NCI-H345 treated with DMSO at 0.1 percent for 48 hours (cell line): ENCODE measurements at regions not wholly inside any gene's neighbourhood (a gene's known extent, or its start where the extent isn't known, plus 50 kb on each side); places are given as distances from the start of the nearest gene placed in this dataset.

Experiments used
- DNase-seq: peaks from one replicate; lab custom pipeline; 2025; ENCODE audit not compliant: unreplicated experiment; lab: John Stamatoyannopoulos, UW

- DNase-seq, result no peak
These were observed 87.9 kb downstream of the RHOU start for GRCh38 chr1:228823200-228823599.

- no peak for DNase-seq
These were observed 89.1 kb downstream of the RHOU start for GRCh38 chr1:228824366-228824765.

- DNase-seq, result no peak
These were observed 89.8 kb downstream of the RHOU start for GRCh38 chr1:228825041-228825440.

- DNase-seq, result no peak
These were observed 90.7 kb downstream of the RHOU start for GRCh38 chr1:228825840-228826484.

GRCh38 chr1:228827019-228827418 lies 91.7 kb downstream of the RHOU start:
- no peak for DNase-seq

GRCh38 chr1:228828151-228828550 lies 92.9 kb downstream of the RHOU start:
- DNase-seq, result no peak

GRCh38 chr1:228830185-228830953 lies 95.1 kb downstream of the RHOU start:
- no peak for DNase-seq

GRCh38 chr1:228830954-228831481 lies 95.7 kb downstream of the RHOU start:
- DNase-seq, result no peak

- DNase-seq, result no peak
These were observed 98.8 kb downstream of the RHOU start for GRCh38 chr1:228833911-228834688.

- DNase-seq, result no peak
These were observed 100.2 kb downstream of the RHOU start for GRCh38 chr1:228835456-228835855.

- no peak for DNase-seq
These were observed 100.6 kb downstream of the RHOU start for GRCh38 chr1:228835911-228836310.

- DNase-seq, result no peak
These were observed 101.1 kb downstream of the RHOU start for GRCh38 chr1:228836427-228836826.

- DNase-seq, result no peak
These were observed 101.8 kb downstream of the RHOU start for GRCh38 chr1:228837032-228837431.

GRCh38 chr1:228837817-228838716 lies 102.8 kb downstream of the RHOU start:
- no peak for DNase-seq

- no peak for DNase-seq
These were observed 103.6 kb downstream of the RHOU start for GRCh38 chr1:228838717-228839500.

- no peak for DNase-seq
These were observed 104.4 kb downstream of the RHOU start for GRCh38 chr1:228839656-228840055.

GRCh38 chr1:228841632-228842031 lies 106.4 kb downstream of the RHOU start:
- no peak for DNase-seq

- DNase-seq, result no peak
These were observed 107.0 kb downstream of the RHOU start for GRCh38 chr1:228842094-228842775.

- no peak for DNase-seq
These were observed 109.8 kb downstream of the RHOU start for GRCh38 chr1:228845101-228845500.
